Mesothelial cell of epicardium (in vitro differentiated cells): ENCODE measurements at regions not wholly inside any gene's neighbourhood (a gene's known extent, or its start where the extent isn't known, plus 50 kb on each side); places are given as distances from the start of the nearest gene placed in this dataset.

Experiments used
- DNase-seq, 2 experiments: peaks; one replicate each; pipeline ENCODE4 v3.0.0; 2021; ENCODE audit warnings: low spot score in 2 of 2; ENCODE audit not compliant: unreplicated experiment in 2 of 2
- H3K27ac Mint-ChIP-seq: 2 replicates; pipeline ENCODE4 v1.8.0; 2021; ENCODE audit warnings: mixed read lengths
- H3K27me3 Mint-ChIP-seq: 2 replicates; pipeline ENCODE4 v1.8.0; 2021; ENCODE audit warnings: low read depth, mixed read lengths
- H3K36me3 Mint-ChIP-seq: 2 replicates; pipeline ENCODE4 v1.8.0; 2021; ENCODE audit warnings: mixed read lengths
- H3K4me1 Mint-ChIP-seq: 2 replicates; pipeline ENCODE4 v1.8.0; 2021; ENCODE audit warnings: mixed read lengths
- H3K4me3 Mint-ChIP-seq: 2 replicates; pipeline ENCODE4 v1.8.0; 2021; ENCODE audit warnings: mild to moderate bottlenecking, moderate library complexity, mixed read lengths
- H3K9me3 Mint-ChIP-seq: 2 replicates; pipeline ENCODE4 v1.8.0; 2021; ENCODE audit warnings: mixed read lengths
- CTCF ChIP-seq: fragments of 200-600 bp; sonication (generic); IDR thresholded peaks from one replicate; pipeline ENCODE4 v1.5.0; 2021; ENCODE audit warnings: antibody characterized with exemption; ENCODE audit not compliant: unreplicated experiment

GRCh38 chr1:188582911-188583532 lies 1754.3 kb downstream of the PLA2G4A start:
- H3K27ac Mint-ChIP-seq: no peak overlapping the region
- no peak for TF ChIP-seq CTCF
- no peaks in the 10 kb centered on the region for H3K4me1 Mint-ChIP-seq
- no peaks in the 10 kb centered on the region for H3K9me3 Mint-ChIP-seq
- no peak for DNase-seq
- no peaks in the 10 kb centered on the region for H3K36me3 Mint-ChIP-seq
- H3K4me3 Mint-ChIP-seq: no peak overlapping the region
- no peaks in the 10 kb centered on the region for H3K27me3 Mint-ChIP-seq

GRCh38 chr1:188584119-188584518 lies 1755.4 kb downstream of the PLA2G4A start:
- no peak overlapping the region for H3K4me3 Mint-ChIP-seq
- DNase-seq: no peak
- no peaks in the 10 kb centered on the region for H3K27me3 Mint-ChIP-seq
- H3K36me3 Mint-ChIP-seq: no peaks in the 10 kb centered on the region
- TF ChIP-seq CTCF: no peak
- no peaks in the 10 kb centered on the region for H3K4me1 Mint-ChIP-seq
- H3K27ac Mint-ChIP-seq: no peak overlapping the region
- H3K9me3 Mint-ChIP-seq: no peaks in the 10 kb centered on the region

GRCh38 chr1:188590641-188591040 lies 1761.9 kb downstream of the PLA2G4A start:
- no peak for DNase-seq
- TF ChIP-seq CTCF: no peak
- Mint-ChIP-seq H3K4me1 (no peaks in the 10 kb centered on the region), H3K36me3 (no peaks in the 10 kb centered on the region), H3K4me3 (no peak overlapping the region), H3K27me3 (no peaks in the 10 kb centered on the region), H3K9me3 (peaks cover 5% of the 10 kb centered on the region), H3K27ac (no peak overlapping the region)

- H3K9me3 Mint-ChIP-seq: peaks cover 5% of the 10 kb centered on the region
- no peak overlapping the region for H3K27ac Mint-ChIP-seq
- no peak overlapping the region for H3K4me3 Mint-ChIP-seq
- no peaks in the 10 kb centered on the region for H3K36me3 Mint-ChIP-seq
- TF ChIP-seq CTCF: no peak
- no peak for DNase-seq
- H3K27me3 Mint-ChIP-seq: no peaks in the 10 kb centered on the region
- no peaks in the 10 kb centered on the region for H3K4me1 Mint-ChIP-seq
Measured at GRCh38 chr1:188594542-188595235, 1765.9 kb downstream of the PLA2G4A start.

- no peak overlapping the region for H3K27ac Mint-ChIP-seq
- H3K9me3 Mint-ChIP-seq: no peaks in the 10 kb centered on the region
- no peaks in the 10 kb centered on the region for H3K36me3 Mint-ChIP-seq
- DNase-seq: no peak
- H3K4me3 Mint-ChIP-seq: no peak overlapping the region
- no peaks in the 10 kb centered on the region for H3K4me1 Mint-ChIP-seq
- no peaks in the 10 kb centered on the region for H3K27me3 Mint-ChIP-seq
- no peak for TF ChIP-seq CTCF
Measured at GRCh38 chr1:188599313-188599712, 1770.6 kb downstream of the PLA2G4A start.
